ENCODE measurements at regions not wholly inside any gene's neighbourhood (a gene's known extent, or its start where the extent isn't known, plus 50 kb on each side); places are given as distances from the start of the nearest gene placed in this dataset.

DNA sequence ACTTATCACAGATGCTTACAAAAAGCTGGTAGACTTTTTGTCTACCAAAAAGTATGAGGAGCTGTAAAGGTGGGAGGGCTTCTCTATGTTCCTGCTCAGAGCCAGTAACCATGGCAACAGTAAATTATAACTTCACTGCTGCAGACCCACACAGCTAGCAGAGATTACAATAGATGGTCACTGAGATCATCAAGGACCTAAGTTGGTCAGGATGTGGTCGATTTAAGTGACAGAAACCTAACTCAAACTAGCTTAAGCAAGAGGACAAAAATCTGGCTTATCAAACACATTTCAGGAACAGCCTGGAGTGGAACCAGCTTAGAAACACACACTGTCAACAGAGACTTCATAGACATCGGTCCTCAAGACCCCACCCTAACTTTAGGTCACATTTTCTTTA, 113.4 kb upstream of the ATP1A1 start:
- TF ChIP-seq POLR2A (IDR thresholded peaks at IDR 0.05) (no peak), EP300 (IDR thresholded peaks at IDR 0.05) (no peak)
- TF ChIP-seq, protein P1, sequence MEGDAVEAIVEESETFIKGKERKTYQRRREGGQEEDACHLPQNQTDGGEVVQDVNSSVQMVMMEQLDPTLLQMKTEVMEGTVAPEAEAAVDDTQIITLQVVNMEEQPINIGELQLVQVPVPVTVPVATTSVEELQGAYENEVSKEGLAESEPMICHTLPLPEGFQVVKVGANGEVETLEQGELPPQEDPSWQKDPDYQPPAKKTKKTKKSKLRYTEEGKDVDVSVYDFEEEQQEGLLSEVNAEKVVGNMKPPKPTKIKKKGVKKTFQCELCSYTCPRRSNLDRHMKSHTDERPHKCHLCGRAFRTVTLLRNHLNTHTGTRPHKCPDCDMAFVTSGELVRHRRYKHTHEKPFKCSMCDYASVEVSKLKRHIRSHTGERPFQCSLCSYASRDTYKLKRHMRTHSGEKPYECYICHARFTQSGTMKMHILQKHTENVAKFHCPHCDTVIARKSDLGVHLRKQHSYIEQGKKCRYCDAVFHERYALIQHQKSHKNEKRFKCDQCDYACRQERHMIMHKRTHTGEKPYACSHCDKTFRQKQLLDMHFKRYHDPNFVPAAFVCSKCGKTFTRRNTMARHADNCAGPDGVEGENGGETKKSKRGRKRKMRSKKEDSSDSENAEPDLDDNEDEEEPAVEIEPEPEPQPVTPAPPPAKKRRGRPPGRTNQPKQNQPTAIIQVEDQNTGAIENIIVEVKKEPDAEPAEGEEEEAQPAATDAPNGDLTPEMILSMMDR (IDR thresholded peaks at IDR 0.05), result no peak
